HepG2 (cell line): ENCODE measurements at regions not wholly inside any gene's neighbourhood (a gene's known extent, or its start where the extent isn't known, plus 50 kb on each side); places are given as distances from the start of the nearest gene placed in this dataset.

Experiments
- PLRG1 ChIP-seq: fragments of 450-650 bp; conservative IDR thresholded peaks from 2 replicates; pipeline ENCODE4 v1.6.1; 2016
- ZHX1 ChIP-seq: sonication (generic); formaldehyde crosslinking; IDR thresholded peaks from 2 replicates; pipeline ENCODE4 v1.8.1; 2022; ENCODE audit warnings: low read depth, mild to moderate bottlenecking, missing genetic modification reagents

DNA sequence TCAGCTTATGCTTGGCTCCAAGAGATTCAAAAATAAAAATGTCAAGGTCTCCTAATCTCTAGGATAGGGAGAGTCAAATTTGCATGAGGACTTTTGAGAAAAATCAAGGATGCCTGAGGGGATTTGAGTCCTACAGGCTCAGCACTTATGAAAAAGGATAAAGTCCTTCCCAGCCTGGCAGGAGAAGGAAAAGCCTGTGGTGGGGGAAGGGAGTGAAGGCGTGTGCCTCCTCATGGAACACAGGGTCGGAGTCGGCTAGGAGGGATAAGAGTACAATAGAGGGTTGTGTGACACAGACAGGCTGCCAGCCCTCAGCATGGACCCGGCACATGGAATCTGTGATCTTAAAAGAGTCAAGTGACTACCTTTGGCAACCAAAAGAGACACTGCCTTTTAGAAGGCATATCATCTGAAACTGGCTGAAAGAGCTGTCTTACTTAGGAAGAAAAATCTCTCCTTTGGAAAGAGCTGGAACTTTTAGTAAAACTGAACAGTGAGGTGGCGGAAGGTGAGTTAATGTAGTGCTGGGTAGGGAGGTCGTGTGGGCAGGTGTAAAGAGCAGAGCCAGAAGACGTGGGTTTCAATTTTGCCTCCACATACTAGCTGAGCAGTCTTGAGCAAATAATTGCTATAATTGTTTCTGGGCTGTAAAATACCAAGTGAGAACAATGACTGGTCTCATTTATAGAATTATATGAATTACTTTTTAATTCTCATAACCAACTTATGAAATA, 58.8 kb upstream of the RDX start:
- no peak for TF ChIP-seq ZHX1 (CRISPR knock-in tag)
- no peak for TF ChIP-seq PLRG1
